ENCODE measurements at regions not wholly inside any gene's neighbourhood (a gene's known extent, or its start where the extent isn't known, plus 50 kb on each side); places are given as distances from the start of the nearest gene placed in this dataset.

DNA sequence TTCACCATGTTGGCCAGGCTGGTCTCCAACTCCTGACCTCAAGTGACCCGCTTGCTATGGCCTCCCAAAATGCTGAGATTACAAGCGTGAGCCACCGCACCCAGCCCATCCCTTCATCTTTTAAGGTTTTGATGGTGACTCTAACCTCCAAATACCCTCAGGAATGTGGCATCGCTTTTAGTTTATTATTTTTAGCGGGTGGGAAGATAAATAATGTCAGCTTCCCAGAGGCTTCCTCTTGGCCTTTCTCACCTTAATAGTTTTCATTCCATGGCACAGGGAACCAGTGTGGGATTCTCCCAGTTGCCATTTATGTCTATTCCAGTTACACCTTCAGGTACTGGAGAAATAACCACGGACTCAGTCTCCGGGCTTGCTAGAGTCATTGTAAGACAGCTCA is 92.1 kb upstream of the LRRN2 start:
- peaks cover 0 to 3% (median 0%) of the 10 kb centered on the region in 4 donors for H3K27me3 ChIP-seq (ENCODE audit: control insufficient read depth in 4 of 4, insufficient read depth in 4 of 4, low read length in 3 of 4)
- no peak overlapping the region for H3K9ac ChIP-seq (ENCODE audit: low read depth in 1 of 2, low read length in 2 of 2)
- no peak for TF ChIP-seq GABPA (IDR thresholded peaks at IDR 0.05 in 1 of 2, conservative IDR thresholded peaks at IDR 0.05 in 1 of 2)
- DNase-seq (ENCODE audit: low spot score): no peak
- H3K27ac ChIP-seq (ENCODE audit: low read depth in 1 of 2, low read length in 2 of 2): no peak overlapping the region
- no peak overlapping the region for H3K4me3 ChIP-seq (ENCODE audit: low read depth in 1 of 3, low read length in 3 of 3)
- 93% methylated on average over 7 of the region's 7 CpGs for WGBS
- H3K4me1 ChIP-seq (ENCODE audit: control insufficient read depth in 4 of 4, insufficient read depth in 4 of 4, low read length in 3 of 4): no peaks in the 10 kb centered on the region
- H3K9me3 ChIP-seq (ENCODE audit: control insufficient read depth in 4 of 4, low read length in 3 of 4): no peaks in the 10 kb centered on the region
- no peaks in the 10 kb centered on the region for H3K36me3 ChIP-seq (ENCODE audit: control insufficient read depth in 4 of 4, insufficient read depth in 3 of 4, low read depth in 1 of 4, low read length in 3 of 4)

DNA sequence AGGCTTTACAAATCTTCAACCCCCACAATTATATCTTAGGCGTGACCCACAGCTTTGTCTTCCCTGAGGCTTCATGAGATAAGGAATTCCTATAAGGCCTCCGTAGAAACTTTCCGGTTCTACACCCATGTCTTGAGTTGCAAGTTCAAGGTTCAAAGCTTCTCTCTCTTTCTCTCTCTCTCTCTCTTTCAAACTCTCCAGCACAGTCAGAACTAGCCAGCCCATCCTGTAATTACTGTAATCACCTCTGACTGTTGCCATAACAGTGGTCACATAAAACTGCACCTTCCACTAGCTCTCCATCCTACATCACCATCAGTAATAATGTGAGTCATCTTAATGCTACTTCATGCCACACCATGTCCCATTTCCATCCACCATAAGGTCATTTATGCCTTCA is 90.0 kb upstream of the NFASC start:
- TF ChIP-seq, protein P1, sequence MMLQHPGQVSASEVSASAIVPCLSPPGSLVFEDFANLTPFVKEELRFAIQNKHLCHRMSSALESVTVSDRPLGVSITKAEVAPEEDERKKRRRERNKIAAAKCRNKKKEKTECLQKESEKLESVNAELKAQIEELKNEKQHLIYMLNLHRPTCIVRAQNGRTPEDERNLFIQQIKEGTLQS (IDR thresholded peaks at IDR 0.05): no peak
- TF ChIP-seq, protein P2, sequence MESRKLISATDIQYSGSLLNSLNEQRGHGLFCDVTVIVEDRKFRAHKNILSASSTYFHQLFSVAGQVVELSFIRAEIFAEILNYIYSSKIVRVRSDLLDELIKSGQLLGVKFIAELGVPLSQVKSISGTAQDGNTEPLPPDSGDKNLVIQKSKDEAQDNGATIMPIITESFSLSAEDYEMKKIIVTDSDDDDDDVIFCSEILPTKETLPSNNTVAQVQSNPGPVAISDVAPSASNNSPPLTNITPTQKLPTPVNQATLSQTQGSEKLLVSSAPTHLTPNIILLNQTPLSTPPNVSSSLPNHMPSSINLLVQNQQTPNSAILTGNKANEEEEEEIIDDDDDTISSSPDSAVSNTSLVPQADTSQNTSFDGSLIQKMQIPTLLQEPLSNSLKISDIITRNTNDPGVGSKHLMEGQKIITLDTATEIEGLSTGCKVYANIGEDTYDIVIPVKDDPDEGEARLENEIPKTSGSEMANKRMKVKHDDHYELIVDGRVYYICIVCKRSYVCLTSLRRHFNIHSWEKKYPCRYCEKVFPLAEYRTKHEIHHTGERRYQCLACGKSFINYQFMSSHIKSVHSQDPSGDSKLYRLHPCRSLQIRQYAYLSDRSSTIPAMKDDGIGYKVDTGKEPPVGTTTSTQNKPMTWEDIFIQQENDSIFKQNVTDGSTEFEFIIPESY (IDR thresholded peaks at IDR 0.05): no peak
- no peak for TF ChIP-seq NR2F2 (IDR thresholded peaks at IDR 0.05)
- TF ChIP-seq SP1 (IDR thresholded peaks at IDR 0.05): no peak
- TF ChIP-seq YY1 (IDR thresholded peaks at IDR 0.05): no peak
- TF ChIP-seq FOXA1 (IDR thresholded peaks at IDR 0.05): no peak
- no peak for TF ChIP-seq RXRA (IDR thresholded peaks at IDR 0.05)
- no peak for TF ChIP-seq HNF4A (conservative IDR thresholded peaks at IDR 0.05)
- TF ChIP-seq RAD21 (IDR thresholded peaks at IDR 0.05): no peak
- TF ChIP-seq, protein P3, sequence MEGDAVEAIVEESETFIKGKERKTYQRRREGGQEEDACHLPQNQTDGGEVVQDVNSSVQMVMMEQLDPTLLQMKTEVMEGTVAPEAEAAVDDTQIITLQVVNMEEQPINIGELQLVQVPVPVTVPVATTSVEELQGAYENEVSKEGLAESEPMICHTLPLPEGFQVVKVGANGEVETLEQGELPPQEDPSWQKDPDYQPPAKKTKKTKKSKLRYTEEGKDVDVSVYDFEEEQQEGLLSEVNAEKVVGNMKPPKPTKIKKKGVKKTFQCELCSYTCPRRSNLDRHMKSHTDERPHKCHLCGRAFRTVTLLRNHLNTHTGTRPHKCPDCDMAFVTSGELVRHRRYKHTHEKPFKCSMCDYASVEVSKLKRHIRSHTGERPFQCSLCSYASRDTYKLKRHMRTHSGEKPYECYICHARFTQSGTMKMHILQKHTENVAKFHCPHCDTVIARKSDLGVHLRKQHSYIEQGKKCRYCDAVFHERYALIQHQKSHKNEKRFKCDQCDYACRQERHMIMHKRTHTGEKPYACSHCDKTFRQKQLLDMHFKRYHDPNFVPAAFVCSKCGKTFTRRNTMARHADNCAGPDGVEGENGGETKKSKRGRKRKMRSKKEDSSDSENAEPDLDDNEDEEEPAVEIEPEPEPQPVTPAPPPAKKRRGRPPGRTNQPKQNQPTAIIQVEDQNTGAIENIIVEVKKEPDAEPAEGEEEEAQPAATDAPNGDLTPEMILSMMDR (IDR thresholded peaks at IDR 0.05; ENCODE audit: low read depth, low read length, missing input control): no peak
- TF ChIP-seq FOXA2 (IDR thresholded peaks at IDR 0.05): no peak
- TF ChIP-seq, protein P4, sequence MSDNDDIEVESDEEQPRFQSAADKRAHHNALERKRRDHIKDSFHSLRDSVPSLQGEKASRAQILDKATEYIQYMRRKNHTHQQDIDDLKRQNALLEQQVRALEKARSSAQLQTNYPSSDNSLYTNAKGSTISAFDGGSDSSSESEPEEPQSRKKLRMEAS (IDR thresholded peaks at IDR 0.05): no peak
- TF ChIP-seq, protein P5, sequence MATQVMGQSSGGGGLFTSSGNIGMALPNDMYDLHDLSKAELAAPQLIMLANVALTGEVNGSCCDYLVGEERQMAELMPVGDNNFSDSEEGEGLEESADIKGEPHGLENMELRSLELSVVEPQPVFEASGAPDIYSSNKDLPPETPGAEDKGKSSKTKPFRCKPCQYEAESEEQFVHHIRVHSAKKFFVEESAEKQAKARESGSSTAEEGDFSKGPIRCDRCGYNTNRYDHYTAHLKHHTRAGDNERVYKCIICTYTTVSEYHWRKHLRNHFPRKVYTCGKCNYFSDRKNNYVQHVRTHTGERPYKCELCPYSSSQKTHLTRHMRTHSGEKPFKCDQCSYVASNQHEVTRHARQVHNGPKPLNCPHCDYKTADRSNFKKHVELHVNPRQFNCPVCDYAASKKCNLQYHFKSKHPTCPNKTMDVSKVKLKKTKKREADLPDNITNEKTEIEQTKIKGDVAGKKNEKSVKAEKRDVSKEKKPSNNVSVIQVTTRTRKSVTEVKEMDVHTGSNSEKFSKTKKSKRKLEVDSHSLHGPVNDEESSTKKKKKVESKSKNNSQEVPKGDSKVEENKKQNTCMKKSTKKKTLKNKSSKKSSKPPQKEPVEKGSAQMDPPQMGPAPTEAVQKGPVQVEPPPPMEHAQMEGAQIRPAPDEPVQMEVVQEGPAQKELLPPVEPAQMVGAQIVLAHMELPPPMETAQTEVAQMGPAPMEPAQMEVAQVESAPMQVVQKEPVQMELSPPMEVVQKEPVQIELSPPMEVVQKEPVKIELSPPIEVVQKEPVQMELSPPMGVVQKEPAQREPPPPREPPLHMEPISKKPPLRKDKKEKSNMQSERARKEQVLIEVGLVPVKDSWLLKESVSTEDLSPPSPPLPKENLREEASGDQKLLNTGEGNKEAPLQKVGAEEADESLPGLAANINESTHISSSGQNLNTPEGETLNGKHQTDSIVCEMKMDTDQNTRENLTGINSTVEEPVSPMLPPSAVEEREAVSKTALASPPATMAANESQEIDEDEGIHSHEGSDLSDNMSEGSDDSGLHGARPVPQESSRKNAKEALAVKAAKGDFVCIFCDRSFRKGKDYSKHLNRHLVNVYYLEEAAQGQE (IDR thresholded peaks at IDR 0.05): no peak
- no peak for TF ChIP-seq GABPA (IDR thresholded peaks at IDR 0.05 in 1 of 2, conservative IDR thresholded peaks at IDR 0.05 in 1 of 2)
- 73% methylated on average over 3 of the region's 3 CpGs for WGBS

More for the DNA sequence above, 90.0 kb upstream of the NFASC start:
- H3K9ac ChIP-seq (ENCODE audit: low read depth in 1 of 2, low read length in 2 of 2): no peak overlapping the region
- no peaks in the 10 kb centered on the region for H3K9me3 ChIP-seq (ENCODE audit: control insufficient read depth in 4 of 4, low read length in 3 of 4)
- H3K27ac ChIP-seq (ENCODE audit: low read depth in 1 of 2, low read length in 2 of 2): no peak overlapping the region
- no peaks in the 10 kb centered on the region for H3K4me1 ChIP-seq (ENCODE audit: control insufficient read depth in 4 of 4, insufficient read depth in 4 of 4, low read length in 3 of 4)
- no peak for DNase-seq (ENCODE audit: low spot score)
- H3K36me3 ChIP-seq (ENCODE audit: control insufficient read depth in 4 of 4, insufficient read depth in 3 of 4, low read depth in 1 of 4, low read length in 3 of 4): no peaks in the 10 kb centered on the region
- H3K27me3 ChIP-seq (ENCODE audit: control insufficient read depth in 4 of 4, insufficient read depth in 4 of 4, low read length in 3 of 4): peaks cover 0 to 2% (median 0%) of the 10 kb centered on the region in 4 donors
- no peak overlapping the region for H3K4me3 ChIP-seq (ENCODE audit: low read depth in 1 of 3, low read length in 3 of 3)

Measured in liver (tissue), 8 donors.